ENCODE measurements at regions not wholly inside any gene's neighbourhood (a gene's known extent, or its start where the extent isn't known, plus 50 kb on each side); places are given as distances from the start of the nearest gene placed in this dataset.

DNA sequence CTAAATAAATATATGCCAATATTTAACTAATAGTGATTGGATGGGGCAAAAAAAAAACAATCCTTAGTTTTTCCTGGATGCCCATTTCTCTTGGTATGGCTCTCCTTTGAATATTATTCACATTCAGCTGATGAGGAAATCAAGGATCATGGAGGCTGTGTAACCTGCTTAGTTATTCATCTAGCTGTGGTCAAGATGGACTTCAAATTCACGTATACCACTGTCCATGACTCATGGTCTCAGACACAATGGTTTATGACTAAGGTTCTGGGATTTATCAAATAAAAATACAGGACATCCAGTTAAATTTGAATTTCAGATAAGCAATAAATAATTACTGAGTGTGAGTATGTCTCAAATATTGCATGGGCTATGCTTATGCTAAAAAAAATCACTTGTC is 191.5 kb upstream of the CELF2 start:
- DNase-seq (ENCODE audit: extremely low read depth, low read depth), result peak; percentile 30
- H3K4me3 ChIP-seq (replicated peaks; ENCODE audit: low read depth, low read length), result no peak overlapping the region
- TF ChIP-seq, protein P1, sequence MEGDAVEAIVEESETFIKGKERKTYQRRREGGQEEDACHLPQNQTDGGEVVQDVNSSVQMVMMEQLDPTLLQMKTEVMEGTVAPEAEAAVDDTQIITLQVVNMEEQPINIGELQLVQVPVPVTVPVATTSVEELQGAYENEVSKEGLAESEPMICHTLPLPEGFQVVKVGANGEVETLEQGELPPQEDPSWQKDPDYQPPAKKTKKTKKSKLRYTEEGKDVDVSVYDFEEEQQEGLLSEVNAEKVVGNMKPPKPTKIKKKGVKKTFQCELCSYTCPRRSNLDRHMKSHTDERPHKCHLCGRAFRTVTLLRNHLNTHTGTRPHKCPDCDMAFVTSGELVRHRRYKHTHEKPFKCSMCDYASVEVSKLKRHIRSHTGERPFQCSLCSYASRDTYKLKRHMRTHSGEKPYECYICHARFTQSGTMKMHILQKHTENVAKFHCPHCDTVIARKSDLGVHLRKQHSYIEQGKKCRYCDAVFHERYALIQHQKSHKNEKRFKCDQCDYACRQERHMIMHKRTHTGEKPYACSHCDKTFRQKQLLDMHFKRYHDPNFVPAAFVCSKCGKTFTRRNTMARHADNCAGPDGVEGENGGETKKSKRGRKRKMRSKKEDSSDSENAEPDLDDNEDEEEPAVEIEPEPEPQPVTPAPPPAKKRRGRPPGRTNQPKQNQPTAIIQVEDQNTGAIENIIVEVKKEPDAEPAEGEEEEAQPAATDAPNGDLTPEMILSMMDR (IDR thresholded peaks at IDR 0.05; ENCODE audit: low read depth, low read length, missing control alignments), result no peak

DNA sequence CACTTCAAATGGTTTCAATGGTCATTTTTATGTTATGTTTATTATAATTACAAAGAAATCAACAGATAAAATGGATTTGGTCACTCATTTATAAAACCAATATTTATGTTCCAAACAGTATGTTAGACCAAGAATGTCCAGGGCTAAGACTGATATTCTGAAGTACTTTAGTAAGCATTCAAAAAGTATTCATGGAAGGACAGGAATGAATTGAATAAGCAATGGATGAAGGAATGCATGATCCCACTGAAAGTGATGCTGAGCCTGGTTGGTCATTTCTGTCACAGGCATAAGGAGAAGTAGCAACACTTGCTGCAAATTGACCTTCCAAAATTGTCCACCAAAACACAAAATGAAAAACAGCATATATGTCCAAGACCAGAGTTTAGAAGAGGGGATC is 189.0 kb upstream of the CELF2 start:
- DNase-seq (ENCODE audit: extremely low read depth, low read depth), result no peak
- TF ChIP-seq, protein P1 (IDR thresholded peaks at IDR 0.05; ENCODE audit: low read depth, low read length, missing control alignments), result no peak
- H3K4me3 ChIP-seq (replicated peaks; ENCODE audit: low read depth, low read length), result no peak overlapping the region

DNA sequence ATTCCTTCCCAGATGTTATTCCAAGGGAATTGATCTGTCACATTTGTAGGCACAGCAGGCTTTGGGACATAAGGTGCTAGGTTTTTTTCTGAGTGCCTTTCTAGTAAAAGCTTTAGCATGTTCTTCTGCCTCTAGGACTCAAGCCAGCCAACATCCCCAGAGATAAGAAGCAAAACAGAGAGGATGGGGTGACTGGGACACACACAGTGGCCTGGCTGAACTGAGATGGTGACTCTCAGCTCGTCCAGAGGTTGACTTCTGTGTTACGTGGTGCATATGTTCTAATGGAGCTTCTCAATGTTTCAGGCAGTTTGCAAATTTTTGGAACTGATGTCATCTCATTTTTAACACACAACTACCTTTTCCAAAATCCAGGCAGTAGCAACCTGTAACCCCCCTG is 188.1 kb upstream of the CELF2 start:
- TF ChIP-seq, protein P1 (IDR thresholded peaks at IDR 0.05; ENCODE audit: low read depth, low read length, missing control alignments), result no peak
- DNase-seq (ENCODE audit: extremely low read depth, low read depth), result no peak
- H3K4me3 ChIP-seq (replicated peaks; ENCODE audit: low read depth, low read length), result no peak overlapping the region

DNA sequence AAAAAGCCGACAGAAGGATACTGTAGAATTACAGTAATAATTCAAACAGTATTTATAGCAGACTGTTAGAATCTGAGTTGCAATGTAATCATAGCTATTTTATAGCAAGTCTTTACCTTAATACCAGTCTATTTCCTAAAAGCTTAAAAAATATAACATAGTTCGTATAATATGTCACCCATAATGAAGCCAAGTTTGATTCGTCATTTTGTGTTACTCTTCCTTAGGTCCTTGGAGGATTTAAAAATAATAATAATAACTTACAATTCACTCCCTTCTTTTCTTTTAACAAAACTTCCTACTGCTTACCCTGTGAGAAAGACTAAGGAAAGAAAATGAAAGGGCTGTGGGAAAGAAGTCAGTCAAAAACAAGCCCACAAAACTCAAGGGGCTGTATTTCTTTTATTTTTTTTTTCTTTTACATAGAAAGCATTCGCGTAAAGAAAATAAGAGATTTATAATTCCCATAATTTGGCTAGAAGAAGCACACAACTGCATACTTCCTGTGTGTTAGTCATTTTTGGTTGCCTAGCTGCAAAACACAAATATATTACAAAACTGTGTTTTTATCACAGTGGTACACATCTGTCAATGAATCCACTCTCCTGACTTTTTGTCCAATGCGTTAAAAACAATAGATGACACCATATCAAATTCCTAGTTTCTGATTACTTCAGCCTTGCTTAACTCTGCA is 187.2 kb upstream of the CELF2 start:
- TF ChIP-seq, protein P1 (IDR thresholded peaks at IDR 0.05; ENCODE audit: low read depth, low read length, missing control alignments), result no peak
- no peak overlapping the region for H3K4me3 ChIP-seq (replicated peaks; ENCODE audit: low read depth, low read length)
- DNase-seq (ENCODE audit: extremely low read depth, low read depth), result peak; percentile 59

DNA sequence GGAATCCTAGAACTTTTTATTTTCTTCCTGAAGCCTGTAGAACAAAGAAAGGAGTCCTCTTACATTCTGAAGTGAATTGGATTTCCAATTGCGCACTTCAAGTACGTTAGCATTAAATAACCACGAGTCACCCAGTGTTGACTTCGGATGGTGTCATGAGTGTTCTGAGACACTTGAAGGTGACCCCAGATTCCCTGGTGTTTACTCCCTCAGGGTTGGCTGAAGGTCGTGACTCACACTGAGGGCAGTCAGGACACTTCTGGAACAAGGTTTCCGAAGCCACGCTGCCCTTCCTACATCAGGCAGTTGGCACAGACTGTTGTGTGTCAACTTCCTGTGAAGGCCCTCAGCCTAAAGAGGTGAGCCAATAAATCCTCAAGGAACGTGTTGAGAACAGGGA is 186.6 kb upstream of the CELF2 start:
- TF ChIP-seq, protein P1 (IDR thresholded peaks at IDR 0.05; ENCODE audit: low read depth, low read length, missing control alignments), result no peak
- peak; percentile 71 for DNase-seq (ENCODE audit: extremely low read depth, low read depth)
- no peak overlapping the region for H3K4me3 ChIP-seq (replicated peaks; ENCODE audit: low read depth, low read length)

DNA sequence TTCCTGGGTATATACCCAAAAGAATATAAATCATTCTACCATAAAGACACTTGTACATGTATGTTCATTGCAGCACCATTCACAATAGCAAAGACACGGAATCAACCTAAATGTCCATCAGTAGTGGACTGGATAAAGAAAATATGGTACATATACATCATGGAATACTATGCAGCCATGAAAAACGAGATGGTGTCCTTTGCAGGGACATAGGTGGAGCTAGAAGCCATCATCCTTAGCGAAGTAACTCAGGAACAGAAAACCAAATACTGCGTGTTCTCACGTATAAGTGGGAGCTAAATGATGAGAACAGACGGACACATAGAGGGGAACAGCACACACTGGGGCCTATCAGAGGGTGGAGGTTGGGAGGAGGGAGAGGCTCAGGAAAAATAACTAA is 183.7 kb upstream of the CELF2 start:
- H3K4me3 ChIP-seq (replicated peaks; ENCODE audit: low read depth, low read length), result no peak overlapping the region
- DNase-seq (ENCODE audit: extremely low read depth, low read depth), result no peak
- TF ChIP-seq, protein P1 (IDR thresholded peaks at IDR 0.05; ENCODE audit: low read depth, low read length, missing control alignments), result no peak

DNA sequence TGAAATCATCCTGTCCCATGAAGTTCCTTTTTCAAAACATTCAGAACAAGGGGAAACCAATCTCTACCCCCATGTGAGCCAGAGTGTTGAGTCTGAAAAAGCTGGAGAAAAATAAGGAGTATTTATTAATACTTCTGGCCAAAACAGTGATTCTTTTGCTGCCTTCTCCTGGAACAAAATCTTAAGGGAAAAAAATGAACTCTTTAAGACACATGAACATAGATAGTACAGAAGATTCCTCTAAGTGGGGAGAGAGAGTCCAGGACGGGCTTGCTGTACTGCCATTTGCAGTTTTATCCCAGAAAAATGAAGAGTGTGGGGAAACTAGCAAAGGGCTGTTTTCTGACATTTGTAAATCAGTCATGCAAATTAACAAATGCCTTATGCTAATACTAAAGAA is 173.4 kb upstream of the CELF2 start:
- H3K4me3 ChIP-seq (replicated peaks; ENCODE audit: low read depth, low read length), result no peak overlapping the region
- TF ChIP-seq, protein P1 (IDR thresholded peaks at IDR 0.05; ENCODE audit: low read depth, low read length, missing control alignments), result no peak
- no peak for DNase-seq (ENCODE audit: extremely low read depth, low read depth)
